H1 (cell line): ENCODE measurements at regions not wholly inside any gene's neighbourhood (a gene's known extent, or its start where the extent isn't known, plus 50 kb on each side); places are given as distances from the start of the nearest gene placed in this dataset.

Source experiments
- BRCA1 ChIP-seq: IDR thresholded peaks from 2 replicates; pipeline ENCODE4 v1.6.1; 2012; ENCODE audit warnings: low read depth, low read length, improper control_type of control experiment
- CHD7 ChIP-seq: fragments of 300-600 bp; sonication (generic); IDR thresholded peaks from 2 replicates; pipeline ENCODE4 v1.7.1; 2012; ENCODE audit warnings: low read length, moderate library complexity, mild to moderate bottlenecking, inconsistent platforms; ENCODE audit not compliant: insufficient replicate concordance
- EZH2 ChIP-seq: fragments of 200-600 bp; sonication (generic); IDR thresholded peaks from 2 replicates; pipeline ENCODE4 v1.7.1; 2012; ENCODE audit warnings: low read depth, mild to moderate bottlenecking, moderate library complexity, low read length, inconsistent platforms; ENCODE audit not compliant: severe bottlenecking
- RBBP5 ChIP-seq: IDR thresholded peaks from 2 replicates; pipeline ENCODE4 v1.7.1; 2012; ENCODE audit warnings: low read depth, mild to moderate bottlenecking, inconsistent platforms, low read length, moderate library complexity, borderline replicate concordance
- SP2 ChIP-seq: IDR thresholded peaks from 2 replicates; pipeline ENCODE4 v1.6.1; 2012; ENCODE audit warnings: mild to moderate bottlenecking, low read length, inconsistent platforms
- TAF7 ChIP-seq: optimal IDR thresholded peaks from 2 replicates; pipeline ENCODE3; 2011; ENCODE audit warnings: low read depth, mild to moderate bottlenecking, inconsistent platforms, low read length, moderate library complexity, borderline replicate concordance
- USF2 ChIP-seq: IDR thresholded peaks from 2 replicates; pipeline ENCODE4 v1.6.1; 2011; ENCODE audit warnings: low read length, improper control_type of control experiment

- TF ChIP-seq CHD7 (no peak), USF2 (no peak), SP2 (no peak), EZH2 (no peak), RBBP5 (no peak), BRCA1 (no peak), TAF7 (no peak)
Observed at GRCh38 chr10:28089467-28089866, 90.6 kb upstream of the ODAD2 start (continued).
